ENCODE measurements at regions not wholly inside any gene's neighbourhood (a gene's known extent, or its start where the extent isn't known, plus 50 kb on each side); places are given as distances from the start of the nearest gene placed in this dataset.

- DNase-seq = no peak
Observed at GRCh38 chr11:115695677-115696364, 191.6 kb upstream of the CADM1 start.

DNA sequence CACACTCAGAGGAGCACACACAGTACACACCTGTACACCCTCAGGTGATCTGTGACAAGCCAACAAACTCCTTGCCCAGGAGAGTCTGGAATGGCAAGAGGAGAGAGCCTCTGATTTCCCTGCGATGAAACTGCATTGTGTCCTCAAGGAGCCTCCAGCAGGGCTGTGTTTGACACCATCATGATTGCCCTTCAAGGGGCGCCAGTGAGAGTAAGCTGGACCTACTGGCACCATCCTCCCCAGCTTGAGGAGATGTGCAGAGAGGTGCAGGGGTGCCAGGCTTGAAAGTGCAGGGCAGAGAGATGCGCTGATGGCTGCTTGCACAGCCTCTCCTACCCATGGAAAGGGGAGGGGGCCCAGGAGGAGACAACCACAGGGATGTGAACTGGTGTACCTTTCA is 188.8 kb upstream of the CADM1 start:
- no peak for DNase-seq

DNA sequence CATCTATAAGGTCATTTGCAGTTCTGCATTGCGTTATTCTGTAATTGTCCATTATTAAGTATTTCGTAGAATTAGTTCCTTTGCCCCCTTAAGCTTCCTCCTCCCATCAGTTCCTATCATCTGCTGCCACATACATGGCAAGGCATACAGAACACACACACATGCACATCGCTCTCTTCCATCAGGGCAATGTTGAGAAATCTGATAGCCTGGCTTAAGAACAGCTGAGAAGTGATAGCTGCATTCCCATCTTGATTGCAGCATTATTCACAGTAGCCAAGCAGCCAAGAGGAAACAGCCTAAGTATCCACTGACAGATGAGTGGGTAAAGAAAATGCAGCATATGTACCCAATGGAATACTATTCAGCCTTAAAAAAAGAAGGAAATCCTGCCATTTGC is 186.8 kb upstream of the CADM1 start:
- no peak for DNase-seq

GRCh38 chr11:115687934-115688333 is 183.7 kb upstream of the CADM1 start:
- no peak for DNase-seq

DNA sequence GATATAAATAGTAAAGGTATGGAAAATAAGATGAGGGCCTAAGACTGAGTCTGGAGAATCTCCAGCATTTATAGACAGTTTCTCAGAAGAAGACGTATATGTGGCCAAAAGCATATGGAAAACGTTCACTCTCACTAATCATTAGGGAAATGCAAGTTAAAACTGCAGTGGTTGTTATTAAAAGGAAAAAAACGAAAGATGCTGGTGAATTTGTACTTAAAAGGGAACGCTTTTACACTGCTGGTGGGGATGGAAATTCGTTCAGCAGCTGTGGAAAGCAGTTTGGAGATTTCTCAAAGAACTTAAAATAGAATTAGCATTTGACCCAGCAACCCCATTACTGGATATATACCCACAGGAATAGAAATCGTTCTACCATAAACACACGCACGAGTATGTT is 180.5 kb upstream of the CADM1 start:
- DNase-seq = no peak

GRCh38 chr11:115684135-115684534 is 179.9 kb upstream of the CADM1 start:
- no peak for DNase-seq

GRCh38 chr11:115682888-115683287 is 178.7 kb upstream of the CADM1 start:
- DNase-seq = no peak

DNA sequence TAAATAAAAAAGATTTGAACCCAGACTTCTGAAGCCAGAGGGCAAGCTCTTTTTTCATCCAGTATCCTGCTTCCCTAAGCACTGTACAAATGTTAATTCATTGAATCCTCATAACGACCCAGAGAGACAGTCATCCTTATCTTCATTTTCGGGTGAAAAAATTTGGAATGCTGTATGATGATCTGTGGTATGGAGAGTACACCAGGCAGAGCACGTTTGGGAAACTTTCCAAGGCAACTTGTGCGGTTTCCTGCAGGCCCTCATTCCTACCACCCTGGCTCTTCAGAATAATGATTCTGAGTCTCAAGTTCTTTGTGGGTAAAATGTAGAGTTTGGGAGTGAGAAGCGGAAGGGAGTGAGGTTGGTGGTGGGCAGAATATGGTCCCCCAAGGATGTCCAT is 177.9 kb upstream of the CADM1 start:
- no peak for DNase-seq

DNA sequence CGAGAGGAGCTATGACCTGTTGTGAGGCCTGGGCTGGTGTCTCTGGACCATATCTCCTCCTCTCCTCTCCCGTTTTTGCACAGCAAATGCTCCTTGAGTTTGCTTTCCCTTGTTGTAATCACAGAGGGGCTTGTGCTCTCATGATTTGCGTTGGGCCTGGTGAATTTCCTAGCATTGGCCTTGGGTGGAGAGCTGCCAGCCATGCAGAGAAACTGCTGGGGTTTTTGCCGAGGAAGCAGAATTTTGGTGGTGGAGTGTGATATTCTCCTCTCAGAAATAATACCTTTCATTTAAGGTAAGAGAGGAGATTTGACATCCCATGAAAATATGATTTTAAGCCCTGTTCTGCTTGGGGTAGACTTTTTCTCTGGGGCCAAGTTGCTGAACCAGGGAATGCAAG is 175.7 kb upstream of the CADM1 start:
- no peak for DNase-seq

DNA sequence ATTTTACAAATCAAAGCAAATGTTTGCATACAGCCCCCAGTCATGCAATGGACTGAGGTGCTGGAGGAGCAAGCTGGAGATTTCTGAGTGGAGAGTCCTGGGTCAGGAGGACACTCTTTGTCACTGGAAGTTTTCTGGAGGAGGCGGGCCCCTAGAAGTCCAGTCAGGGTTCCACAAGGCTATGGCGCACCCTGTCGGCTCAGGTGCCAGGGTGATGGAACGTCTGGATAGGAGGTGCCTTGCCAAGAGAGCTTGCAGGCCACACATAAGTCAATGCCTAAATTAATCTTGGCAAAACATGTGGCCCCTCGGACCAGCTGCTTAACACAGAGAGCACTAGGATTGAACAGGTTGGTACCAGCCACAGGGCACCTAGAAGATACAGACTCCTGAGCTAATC is 174.7 kb upstream of the CADM1 start:
- no peak for DNase-seq

DNA sequence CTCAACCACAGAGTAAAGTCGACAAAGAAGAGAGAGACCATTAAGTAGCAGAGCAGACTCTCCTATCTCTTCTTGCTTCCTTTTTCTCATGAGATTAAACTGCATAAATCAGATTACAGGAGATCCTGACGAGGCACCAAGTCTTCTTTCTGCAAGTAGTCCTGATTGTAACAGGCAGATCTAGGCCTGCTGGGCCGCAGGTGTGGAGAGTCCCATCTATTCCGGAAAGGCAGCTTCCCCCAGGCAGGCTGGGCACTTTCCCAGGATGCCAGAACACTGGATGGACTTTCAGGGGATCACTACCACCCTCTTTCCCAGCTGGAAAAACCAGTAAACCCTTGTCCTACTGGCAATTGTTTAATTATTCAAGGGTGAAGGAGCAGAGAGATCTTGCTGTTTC is 173.0 kb upstream of the CADM1 start:
- no peak for DNase-seq

- no peak for DNase-seq
Observed at GRCh38 chr11:115676768-115677167, 172.6 kb upstream of the CADM1 start.

GRCh38 chr11:115676206-115676605 is 172.0 kb upstream of the CADM1 start:
- DNase-seq = no peak

- DNase-seq = no peak
Observed at GRCh38 chr11:115674937-115675544, 170.8 kb upstream of the CADM1 start.

DNA sequence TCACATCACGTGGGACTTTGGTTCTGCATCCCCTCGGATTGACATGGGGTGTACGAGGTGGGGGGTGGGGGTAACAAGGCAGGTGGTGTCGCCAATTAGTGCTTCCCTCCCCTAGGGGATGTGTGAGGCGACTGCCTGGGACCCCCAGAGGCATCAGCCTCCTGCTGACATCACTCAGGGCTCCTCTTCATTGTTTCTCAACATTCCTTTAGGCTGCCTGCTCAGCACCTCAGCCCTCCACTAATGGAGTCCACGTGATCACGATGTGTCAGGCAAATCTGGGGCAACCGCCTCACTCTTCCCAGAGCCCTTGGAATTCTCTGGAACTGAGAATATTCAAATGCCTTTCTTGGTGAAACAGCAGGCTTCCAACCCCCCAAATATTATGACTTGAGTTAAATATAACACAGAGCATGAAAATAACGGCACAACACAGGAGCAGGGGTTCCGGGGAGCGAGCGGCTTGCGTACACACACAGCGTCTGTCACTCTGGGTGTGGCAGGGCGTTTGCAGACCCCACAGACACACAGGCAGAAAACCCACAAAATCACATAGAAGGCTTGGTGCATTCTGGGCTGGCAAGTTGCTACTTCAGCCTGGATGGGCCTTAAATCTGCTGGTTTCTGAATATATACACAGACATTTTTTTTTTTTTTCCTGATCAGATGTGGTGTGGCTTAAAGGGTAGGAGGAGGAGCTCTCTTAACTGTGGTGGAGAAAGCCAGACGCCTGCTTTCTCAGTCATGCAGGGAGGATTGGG is 170.1 kb upstream of the CADM1 start:
- DNase-seq = no peak

DNA sequence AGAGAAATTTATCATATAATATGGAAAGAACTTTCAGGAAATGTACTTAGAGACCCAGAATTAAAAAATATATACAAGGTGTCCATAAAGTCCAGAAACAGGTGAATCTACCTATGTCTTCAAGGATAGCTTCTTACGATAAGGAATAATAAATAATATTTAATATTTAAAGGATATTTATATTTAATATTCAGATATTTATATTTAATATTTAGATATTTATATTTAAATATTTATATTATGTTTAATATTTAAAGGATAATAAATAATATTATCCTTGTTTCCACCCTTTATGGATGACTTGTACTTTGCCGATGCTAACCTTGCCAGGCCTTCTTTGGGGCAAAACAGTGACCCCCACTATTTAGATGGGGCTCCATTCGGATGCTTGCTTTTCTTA is 169.5 kb upstream of the CADM1 start:
- DNase-seq = no peak

GRCh38 chr11:115672999-115673411 is 168.8 kb upstream of the CADM1 start:
- DNase-seq = no peak

DNA sequence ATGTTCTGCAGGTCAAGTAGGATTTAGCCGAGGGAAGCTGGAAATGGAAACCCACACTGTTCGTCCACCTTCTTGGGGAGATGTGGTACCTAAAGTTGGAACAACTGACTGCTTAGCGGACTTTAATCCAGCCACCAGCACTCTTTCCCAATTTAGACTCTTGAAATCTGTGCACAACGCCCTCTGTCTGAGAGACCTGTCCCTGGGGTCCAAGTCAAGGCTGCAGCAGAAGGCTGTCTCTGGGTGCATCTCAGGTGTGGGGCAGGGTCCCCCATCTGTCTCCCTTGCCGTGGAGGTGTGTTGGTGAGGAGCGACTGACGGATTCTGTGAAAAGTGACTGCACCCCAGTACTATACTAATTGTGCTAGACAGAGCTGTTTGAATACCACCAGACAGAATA is 168.2 kb upstream of the CADM1 start:
- DNase-seq = no peak

GRCh38 chr11:115670538-115671205 is 166.5 kb upstream of the CADM1 start:
- DNase-seq = no peak

DNA sequence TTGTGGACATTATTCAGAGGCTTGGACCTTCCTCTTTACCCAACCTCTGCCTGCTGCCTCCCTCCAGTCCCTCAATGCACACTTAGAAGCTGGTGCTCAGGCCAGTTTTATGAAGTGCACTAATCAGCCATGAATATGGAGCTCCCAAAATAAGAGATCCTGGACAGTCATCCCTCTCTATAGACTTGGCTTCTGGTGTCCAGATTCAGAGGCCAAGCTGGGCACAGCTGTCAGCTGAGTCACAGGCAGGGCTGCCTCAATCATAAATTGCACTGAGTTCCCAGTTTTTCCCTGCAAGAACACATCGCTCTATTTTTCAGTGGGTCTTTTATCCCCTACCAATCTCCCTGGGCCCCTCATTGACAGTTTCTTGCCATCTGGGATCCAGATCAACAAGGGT is 161.7 kb upstream of the CADM1 start:
- DNase-seq = no peak

- DNase-seq = no peak
Observed at GRCh38 chr11:115665175-115665821, 161.1 kb upstream of the CADM1 start.

DNA sequence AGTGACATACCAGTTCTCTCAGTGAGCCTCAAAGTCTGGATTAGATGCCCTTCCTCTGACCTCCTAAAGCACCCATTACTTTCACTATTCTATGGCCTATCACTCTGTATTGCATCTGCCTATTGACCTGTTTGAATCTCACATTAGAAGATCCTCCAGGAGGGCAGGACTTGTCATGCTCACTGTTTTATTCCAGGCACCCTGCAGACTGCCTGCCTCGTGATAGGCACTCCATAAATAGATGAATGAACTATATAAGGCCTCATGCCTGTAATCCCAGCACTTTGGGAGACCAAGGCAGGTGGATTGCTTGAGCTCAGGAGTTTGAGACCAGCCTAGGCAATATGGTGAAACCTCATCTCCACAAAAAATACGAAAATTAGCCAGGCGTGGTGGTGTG is 160.1 kb upstream of the CADM1 start:
- no peak for DNase-seq

DNA sequence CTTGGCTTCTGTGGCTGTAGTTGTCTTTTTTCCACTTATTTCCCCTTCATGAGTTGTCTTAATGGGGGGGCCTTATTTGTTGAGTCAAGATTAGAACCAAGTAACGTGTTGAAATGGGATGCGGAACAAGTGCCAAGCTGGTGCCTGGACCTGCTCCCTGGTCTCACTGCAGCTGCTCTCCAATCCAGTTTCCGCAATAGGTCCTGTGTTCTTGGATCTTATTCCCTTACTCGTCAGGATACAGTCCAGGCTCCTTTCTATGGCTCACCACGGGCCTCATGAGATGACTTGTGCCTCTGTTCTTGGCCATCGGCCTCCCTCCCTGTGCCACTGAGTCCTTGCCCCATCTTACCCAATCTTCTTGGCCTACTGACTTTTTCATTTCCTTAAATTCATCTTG is 159.6 kb upstream of the CADM1 start:
- no peak for DNase-seq
